Liver (tissue), 8 donors: ENCODE measurements at regions not wholly inside any gene's neighbourhood (a gene's known extent, or its start where the extent isn't known, plus 50 kb on each side); places are given as distances from the start of the nearest gene placed in this dataset.

ENCODE experiments used
- DNase-seq: peaks from one replicate; pipeline ENCODE4 v3.0.0-alpha.2; 2017; ENCODE audit warnings: low spot score
- H3K27ac ChIP-seq, 2 donors: one replicate each; pipeline ENCODE4 v1.7.0; 2013; ENCODE audit warnings: inconsistent platforms in 2 of 2, low read length in 2 of 2, control low read depth in 1 of 2, low read depth in 1 of 2, mild to moderate bottlenecking in 1 of 2
- H3K27me3 ChIP-seq, 4 donors: one replicate each; pipeline versions ENCODE4 v1.6.1 to v1.7.0; 2013; ENCODE audit warnings: low read length in 3 of 4, inconsistent platforms in 1 of 4, mild to moderate bottlenecking in 1 of 4, moderate library complexity in 1 of 4; ENCODE audit not compliant: control insufficient read depth in 4 of 4, insufficient read depth in 4 of 4
- H3K36me3 ChIP-seq, 4 donors: one replicate each; pipeline versions ENCODE4 v1.6.1 to v1.7.0; 2013; ENCODE audit warnings: low read length in 3 of 4, mild to moderate bottlenecking in 3 of 4, low read depth in 1 of 4, moderate library complexity in 1 of 4; ENCODE audit not compliant: control insufficient read depth in 4 of 4, insufficient read depth in 3 of 4
- H3K4me1 ChIP-seq, 4 donors: one replicate each; pipeline versions ENCODE4 v1.6.1 to v1.7.0; 2013; ENCODE audit warnings: low read length in 3 of 4, mild to moderate bottlenecking in 3 of 4, moderate library complexity in 1 of 4; ENCODE audit not compliant: control insufficient read depth in 4 of 4, insufficient read depth in 4 of 4
- H3K4me3 ChIP-seq, 3 donors: one replicate each; pipeline versions ENCODE4 v1.6.1 to v1.7.0; 2013; ENCODE audit warnings: low read length in 3 of 3, control low read depth in 1 of 3, low read depth in 1 of 3, mild to moderate bottlenecking in 1 of 3
- H3K9ac ChIP-seq, 2 donors: one replicate each; pipeline ENCODE4 v1.7.0; 2013; ENCODE audit warnings: low read length in 2 of 2, mild to moderate bottlenecking in 2 of 2, moderate library complexity in 2 of 2, control low read depth in 1 of 2, low read depth in 1 of 2
- H3K9me3 ChIP-seq, 4 donors: one replicate each; pipeline versions ENCODE4 v1.6.1 to v1.7.0; 2013; ENCODE audit warnings: low read length in 3 of 4; ENCODE audit not compliant: control insufficient read depth in 4 of 4
- EGR1 ChIP-seq, 2 donors: IDR thresholded peaks; 2 replicates each; pipeline ENCODE4 v1.6.1; 2016 to 2018; ENCODE audit warnings: antibody characterized with exemption in 2 of 2, low read depth in 2 of 2
- FOXA1 ChIP-seq: IDR thresholded peaks from 2 replicates; pipeline ENCODE4 v1.6.1; 2016; ENCODE audit warnings: antibody characterized with exemption
- FOXA2 ChIP-seq: IDR thresholded peaks from 2 replicates; pipeline ENCODE4 v1.6.1; 2016; ENCODE audit warnings: antibody characterized with exemption
- GABPA ChIP-seq, 2 donors: IDR thresholded peaks in 1 of 2; conservative IDR thresholded peaks in 1 of 2; 2 replicates each; pipeline ENCODE4 v1.6.1; 2016; ENCODE audit warnings: antibody characterized with exemption in 2 of 2, mild to moderate bottlenecking in 1 of 2, moderate library complexity in 1 of 2
- JUND ChIP-seq, 2 donors: IDR thresholded peaks; 2 replicates each; pipeline ENCODE4 v1.6.1; 2016; ENCODE audit warnings: antibody characterized with exemption in 2 of 2
- NR2F2 ChIP-seq: IDR thresholded peaks from 2 replicates; pipeline ENCODE4 v1.6.1; 2016; ENCODE audit warnings: antibody characterized with exemption
- RAD21 ChIP-seq, 2 donors: IDR thresholded peaks; 2 replicates each; pipeline ENCODE4 v1.6.1; 2016; ENCODE audit warnings: antibody characterized with exemption in 2 of 2, mild to moderate bottlenecking in 2 of 2
- RXRA ChIP-seq, 2 donors: IDR thresholded peaks; 2 replicates each; pipeline ENCODE4 v1.6.1; 2017 to 2018; ENCODE audit warnings: antibody characterized with exemption in 2 of 2, mild to moderate bottlenecking in 1 of 2
- SP1 ChIP-seq: IDR thresholded peaks from 2 replicates; pipeline ENCODE4 v1.6.1; 2018; ENCODE audit warnings: antibody characterized with exemption, mild to moderate bottlenecking
- TAF1 ChIP-seq: conservative IDR thresholded peaks from 2 replicates; pipeline ENCODE4 v1.6.1; 2016; ENCODE audit warnings: antibody characterized with exemption, mild to moderate bottlenecking
- WGBS: extraction: QIAGEN DNeasy Blood & Tissue Kit; methylation state at CpG from one replicate; pipeline ENCODE4 v1.1.7; 2013; 5-methylcytosine and 5-hydroxymethylcytosine counted together
- TF ChIP-seq, protein P1 (sequence below): fragments of 150-350 bp; IDR thresholded peaks from 2 replicates; pipeline ENCODE4 v1.5.1; 2017; ENCODE audit warnings: improper control_type of control experiment, low read depth, low read length; ENCODE audit not compliant: missing input control
- TF ChIP-seq, protein P2 (sequence below): IDR thresholded peaks from 2 replicates; pipeline ENCODE4 v1.6.1; 2016; ENCODE audit warnings: antibody characterized with exemption
- TF ChIP-seq, protein P3 (sequence below): IDR thresholded peaks from 2 replicates; pipeline ENCODE4 v1.6.1; 2016; ENCODE audit warnings: antibody characterized with exemption
- TF ChIP-seq, protein P4 (sequence below): IDR thresholded peaks from 2 replicates; pipeline ENCODE4 v1.6.1; 2016; ENCODE audit warnings: antibody characterized with exemption
- donor health status: healthy.
- donor health status: healthy.
- donor health status: healthy.
- donor health status: healthy.
- donor health status: healthy.

DNA sequence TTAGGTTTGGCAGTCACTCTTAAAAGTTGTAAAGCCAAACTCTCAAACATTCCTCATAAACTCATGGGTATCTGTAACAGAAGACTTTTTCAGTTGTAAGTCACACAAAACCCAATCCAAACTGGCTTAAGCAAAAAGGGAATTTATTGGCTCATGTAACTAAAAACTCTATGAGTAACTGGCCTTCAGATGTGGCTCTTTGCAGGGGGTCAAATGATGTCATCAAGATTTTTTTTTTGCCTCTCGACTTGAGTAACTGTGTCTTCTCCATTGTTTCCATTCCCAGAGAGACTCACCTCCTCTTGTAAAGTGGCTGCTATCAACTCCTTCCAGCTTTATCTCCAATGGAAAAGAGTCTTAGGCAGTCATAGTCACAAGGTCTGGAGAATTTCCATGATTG, 645.0 kb downstream of the DHX35 start:
- TF ChIP-seq, protein P1, sequence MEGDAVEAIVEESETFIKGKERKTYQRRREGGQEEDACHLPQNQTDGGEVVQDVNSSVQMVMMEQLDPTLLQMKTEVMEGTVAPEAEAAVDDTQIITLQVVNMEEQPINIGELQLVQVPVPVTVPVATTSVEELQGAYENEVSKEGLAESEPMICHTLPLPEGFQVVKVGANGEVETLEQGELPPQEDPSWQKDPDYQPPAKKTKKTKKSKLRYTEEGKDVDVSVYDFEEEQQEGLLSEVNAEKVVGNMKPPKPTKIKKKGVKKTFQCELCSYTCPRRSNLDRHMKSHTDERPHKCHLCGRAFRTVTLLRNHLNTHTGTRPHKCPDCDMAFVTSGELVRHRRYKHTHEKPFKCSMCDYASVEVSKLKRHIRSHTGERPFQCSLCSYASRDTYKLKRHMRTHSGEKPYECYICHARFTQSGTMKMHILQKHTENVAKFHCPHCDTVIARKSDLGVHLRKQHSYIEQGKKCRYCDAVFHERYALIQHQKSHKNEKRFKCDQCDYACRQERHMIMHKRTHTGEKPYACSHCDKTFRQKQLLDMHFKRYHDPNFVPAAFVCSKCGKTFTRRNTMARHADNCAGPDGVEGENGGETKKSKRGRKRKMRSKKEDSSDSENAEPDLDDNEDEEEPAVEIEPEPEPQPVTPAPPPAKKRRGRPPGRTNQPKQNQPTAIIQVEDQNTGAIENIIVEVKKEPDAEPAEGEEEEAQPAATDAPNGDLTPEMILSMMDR = no peak
- TF ChIP-seq, protein P2, sequence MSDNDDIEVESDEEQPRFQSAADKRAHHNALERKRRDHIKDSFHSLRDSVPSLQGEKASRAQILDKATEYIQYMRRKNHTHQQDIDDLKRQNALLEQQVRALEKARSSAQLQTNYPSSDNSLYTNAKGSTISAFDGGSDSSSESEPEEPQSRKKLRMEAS = no peak
- TF ChIP-seq RAD21 (IDR thresholded peaks at IDR 0.05) (no peak), FOXA1 (no peak), EGR1 (IDR thresholded peaks at IDR 0.05; ENCODE audit: low read depth in 2 of 2) (no peak), JUND (IDR thresholded peaks at IDR 0.05) (no peak)
- H3K4me1 ChIP-seq = no peaks in the 10 kb centered on the region
- H3K9me3 ChIP-seq = peaks cover 0 to 3% (median 1%) of the 10 kb centered on the region in 4 donors
- H3K36me3 ChIP-seq = no peaks in the 10 kb centered on the region
- no peak overlapping the region for H3K27ac ChIP-seq
- 58% methylated on average over 1 of the region's 1 CpG for WGBS
- H3K9ac ChIP-seq = no peak overlapping the region
- H3K27me3 ChIP-seq = peaks cover 0 to 5% (median 0%) of the 10 kb centered on the region in 4 donors
- no peak overlapping the region for H3K4me3 ChIP-seq
- DNase-seq = no peak

DNA sequence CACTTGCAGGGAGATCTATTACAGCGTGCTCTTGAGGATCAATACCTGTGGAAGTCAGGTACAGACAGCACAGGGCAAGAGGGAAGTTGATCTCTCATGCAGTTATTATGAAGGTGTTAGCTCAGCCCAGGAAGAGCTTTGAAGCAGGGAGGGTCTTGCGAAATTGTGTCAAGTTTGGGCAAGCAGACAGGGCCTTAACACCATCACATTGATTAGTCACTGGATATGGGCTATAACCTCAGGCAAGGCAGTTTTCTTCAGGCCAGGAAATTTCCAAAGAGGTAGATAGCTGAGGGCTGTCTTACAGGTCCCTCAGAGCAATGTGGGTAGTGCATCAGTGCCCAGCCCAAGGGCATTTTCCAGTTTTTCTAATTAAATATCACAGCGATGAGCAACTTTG, 643.8 kb downstream of the DHX35 start:
- Histone ChIP-seq H3K27me3 (peaks cover 0 to 3% (median 0%) of the 10 kb centered on the region in 4 donors), H3K4me1 (no peaks in the 10 kb centered on the region), H3K4me3 (no peak overlapping the region), H3K9me3 (no peaks in the 10 kb centered on the region), H3K9ac (no peak overlapping the region), H3K27ac (no peak overlapping the region), H3K36me3 (no peaks in the 10 kb centered on the region)
- TF ChIP-seq, protein P3, sequence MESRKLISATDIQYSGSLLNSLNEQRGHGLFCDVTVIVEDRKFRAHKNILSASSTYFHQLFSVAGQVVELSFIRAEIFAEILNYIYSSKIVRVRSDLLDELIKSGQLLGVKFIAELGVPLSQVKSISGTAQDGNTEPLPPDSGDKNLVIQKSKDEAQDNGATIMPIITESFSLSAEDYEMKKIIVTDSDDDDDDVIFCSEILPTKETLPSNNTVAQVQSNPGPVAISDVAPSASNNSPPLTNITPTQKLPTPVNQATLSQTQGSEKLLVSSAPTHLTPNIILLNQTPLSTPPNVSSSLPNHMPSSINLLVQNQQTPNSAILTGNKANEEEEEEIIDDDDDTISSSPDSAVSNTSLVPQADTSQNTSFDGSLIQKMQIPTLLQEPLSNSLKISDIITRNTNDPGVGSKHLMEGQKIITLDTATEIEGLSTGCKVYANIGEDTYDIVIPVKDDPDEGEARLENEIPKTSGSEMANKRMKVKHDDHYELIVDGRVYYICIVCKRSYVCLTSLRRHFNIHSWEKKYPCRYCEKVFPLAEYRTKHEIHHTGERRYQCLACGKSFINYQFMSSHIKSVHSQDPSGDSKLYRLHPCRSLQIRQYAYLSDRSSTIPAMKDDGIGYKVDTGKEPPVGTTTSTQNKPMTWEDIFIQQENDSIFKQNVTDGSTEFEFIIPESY = no peak
- TF ChIP-seq TAF1 (no peak), GABPA (IDR thresholded peaks at IDR 0.05 in 1 of 2, conservative IDR thresholded peaks at IDR 0.05 in 1 of 2) (no peak), EGR1 (IDR thresholded peaks at IDR 0.05; ENCODE audit: low read depth in 2 of 2) (no peak), NR2F2 (no peak), FOXA1 (no peak), RXRA (IDR thresholded peaks at IDR 0.05) (no peak), FOXA2 (no peak), SP1 (no peak), JUND (IDR thresholded peaks at IDR 0.05) (no peak)
- TF ChIP-seq, protein P4, sequence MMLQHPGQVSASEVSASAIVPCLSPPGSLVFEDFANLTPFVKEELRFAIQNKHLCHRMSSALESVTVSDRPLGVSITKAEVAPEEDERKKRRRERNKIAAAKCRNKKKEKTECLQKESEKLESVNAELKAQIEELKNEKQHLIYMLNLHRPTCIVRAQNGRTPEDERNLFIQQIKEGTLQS = no peak
- TF ChIP-seq, protein P2 = no peak
- TF ChIP-seq, protein P1 = no peak
- WGBS = 67% methylated on average over 3 of the region's 3 CpGs
- DNase-seq = no peak
